Activated naive CD4-positive, alpha-beta T cell treated with anti-CD3 and anti-CD28 coated beads, Interleukin-2, amount 50 U/mL, for 24 hours (primary cell): ENCODE measurements at regions not wholly inside any gene's neighbourhood (a gene's known extent, or its start where the extent isn't known, plus 50 kb on each side); places are given as distances from the start of the nearest gene placed in this dataset.

Experiments
- H3K27ac Mint-ChIP-seq: one replicate; pipeline ENCODE4 v1.8.0; 2021; ENCODE audit warnings: mild to moderate bottlenecking, mixed read lengths
- H3K27me3 Mint-ChIP-seq: one replicate; pipeline ENCODE4 v1.8.0; 2021; ENCODE audit warnings: mixed read lengths
- H3K36me3 Mint-ChIP-seq: one replicate; pipeline ENCODE4 v1.8.0; 2021; ENCODE audit warnings: mixed read lengths
- H3K4me1 Mint-ChIP-seq: one replicate; pipeline ENCODE4 v1.8.0; 2021; ENCODE audit warnings: mixed read lengths
- H3K4me3 Mint-ChIP-seq: one replicate; pipeline ENCODE4 v1.8.0; 2021; ENCODE audit warnings: mild to moderate bottlenecking, mixed read lengths
- H3K9me3 Mint-ChIP-seq: one replicate; pipeline ENCODE4 v1.8.0; 2021; ENCODE audit warnings: mixed read lengths

- no peaks in the 10 kb centered on the region for H3K36me3 Mint-ChIP-seq
- H3K4me3 Mint-ChIP-seq, result no peak overlapping the region
- no peaks in the 10 kb centered on the region for H3K4me1 Mint-ChIP-seq
Observed at GRCh38 chr13:107291875-107292274, 723.9 kb upstream of the ARGLU1 start.

DNA sequence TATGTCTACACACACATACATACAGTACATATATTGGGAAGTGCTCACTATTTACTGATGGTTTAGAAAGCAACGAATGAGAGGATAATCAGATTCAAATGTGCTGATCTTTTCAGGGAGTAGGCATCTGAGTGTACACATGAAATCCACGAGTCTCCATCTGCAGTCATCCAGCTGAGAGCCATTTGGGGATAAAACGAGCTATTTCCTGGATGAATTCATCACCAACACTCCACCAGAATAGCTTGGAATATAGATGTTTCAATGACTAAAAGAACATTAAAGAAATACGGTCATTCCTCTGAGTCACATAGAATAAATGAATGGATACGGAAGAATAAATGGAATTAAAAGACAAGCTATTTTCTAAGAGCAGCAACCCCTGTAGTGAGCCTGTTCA, 721.6 kb upstream of the ARGLU1 start:
- H3K27ac Mint-ChIP-seq, result no peak overlapping the region
- H3K4me3 Mint-ChIP-seq, result no peak overlapping the region
- H3K9me3 Mint-ChIP-seq, result no peaks in the 10 kb centered on the region
- H3K27me3 Mint-ChIP-seq, result no peaks in the 10 kb centered on the region
- no peaks in the 10 kb centered on the region for H3K36me3 Mint-ChIP-seq
- H3K4me1 Mint-ChIP-seq, result no peaks in the 10 kb centered on the region

More at GRCh38 chr13:107291875-107292274, 723.9 kb upstream of the ARGLU1 start:
- Mint-ChIP-seq H3K27ac (no peak overlapping the region), H3K9me3 (no peaks in the 10 kb centered on the region), H3K27me3 (no peaks in the 10 kb centered on the region)

GRCh38 chr13:107284173-107284572, 716.2 kb upstream of the ARGLU1 start:
- H3K27ac Mint-ChIP-seq, result no peak overlapping the region

GRCh38 chr13:107277911-107278310, 710.0 kb upstream of the ARGLU1 start:
- H3K9me3 Mint-ChIP-seq, result no peaks in the 10 kb centered on the region

More at GRCh38 chr13:107284173-107284572, 716.2 kb upstream of the ARGLU1 start:
- Mint-ChIP-seq H3K27me3 (no peaks in the 10 kb centered on the region), H3K9me3 (no peaks in the 10 kb centered on the region), H3K4me1 (no peaks in the 10 kb centered on the region), H3K36me3 (no peaks in the 10 kb centered on the region), H3K4me3 (no peak overlapping the region)

GRCh38 chr13:107276936-107277335, 709.0 kb upstream of the ARGLU1 start:
- Mint-ChIP-seq H3K4me1 (no peaks in the 10 kb centered on the region), H3K27me3 (no peaks in the 10 kb centered on the region), H3K36me3 (no peaks in the 10 kb centered on the region), H3K9me3 (no peaks in the 10 kb centered on the region), H3K27ac (no peak overlapping the region), H3K4me3 (no peak overlapping the region)

More at GRCh38 chr13:107277911-107278310, 710.0 kb upstream of the ARGLU1 start:
- Mint-ChIP-seq H3K4me3 (no peak overlapping the region), H3K36me3 (no peaks in the 10 kb centered on the region), H3K27me3 (no peaks in the 10 kb centered on the region), H3K4me1 (no peaks in the 10 kb centered on the region), H3K27ac (no peak overlapping the region)

GRCh38 chr13:107275945-107276614, 708.1 kb upstream of the ARGLU1 start:
- no peaks in the 10 kb centered on the region for H3K9me3 Mint-ChIP-seq
- no peaks in the 10 kb centered on the region for H3K27me3 Mint-ChIP-seq
- H3K27ac Mint-ChIP-seq, result no peak overlapping the region
- no peak overlapping the region for H3K4me3 Mint-ChIP-seq
- H3K4me1 Mint-ChIP-seq, result no peaks in the 10 kb centered on the region
- no peaks in the 10 kb centered on the region for H3K36me3 Mint-ChIP-seq

- Mint-ChIP-seq H3K4me1 (no peaks in the 10 kb centered on the region), H3K4me3 (no peak overlapping the region), H3K36me3 (no peaks in the 10 kb centered on the region), H3K27me3 (no peaks in the 10 kb centered on the region), H3K27ac (no peak overlapping the region), H3K9me3 (no peaks in the 10 kb centered on the region)
Observed at GRCh38 chr13:107275312-107275711, 707.4 kb upstream of the ARGLU1 start.

GRCh38 chr13:107271227-107271626, 703.3 kb upstream of the ARGLU1 start:
- no peaks in the 10 kb centered on the region for H3K4me1 Mint-ChIP-seq
- H3K4me3 Mint-ChIP-seq, result no peak overlapping the region
- no peaks in the 10 kb centered on the region for H3K36me3 Mint-ChIP-seq
- no peaks in the 10 kb centered on the region for H3K27me3 Mint-ChIP-seq
- H3K9me3 Mint-ChIP-seq, result peaks cover 5% of the 10 kb centered on the region
- no peak overlapping the region for H3K27ac Mint-ChIP-seq

DNA sequence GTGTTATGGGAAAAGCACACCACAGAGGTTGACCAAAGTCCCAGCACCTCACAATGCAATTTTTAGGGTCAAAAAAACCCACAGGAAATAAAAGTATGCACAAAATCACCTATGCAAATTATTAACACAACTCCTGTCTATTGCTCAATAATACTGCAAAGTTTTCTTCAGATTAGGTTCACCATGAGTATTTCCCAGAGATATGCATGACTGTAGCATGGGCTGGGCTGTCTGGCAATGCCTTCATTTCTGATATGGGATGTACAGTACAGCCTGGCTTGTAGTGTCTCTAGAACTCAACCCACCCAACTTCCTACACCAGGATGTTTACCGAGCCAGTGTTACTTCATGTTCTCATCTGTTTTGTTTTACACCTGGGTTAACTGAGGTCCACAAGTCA, 698.7 kb upstream of the ARGLU1 start:
- Mint-ChIP-seq H3K27me3 (no peaks in the 10 kb centered on the region), H3K4me1 (no peaks in the 10 kb centered on the region), H3K36me3 (no peaks in the 10 kb centered on the region), H3K9me3 (peaks cover 5% of the 10 kb centered on the region), H3K4me3 (no peak overlapping the region), H3K27ac (no peak overlapping the region)

DNA sequence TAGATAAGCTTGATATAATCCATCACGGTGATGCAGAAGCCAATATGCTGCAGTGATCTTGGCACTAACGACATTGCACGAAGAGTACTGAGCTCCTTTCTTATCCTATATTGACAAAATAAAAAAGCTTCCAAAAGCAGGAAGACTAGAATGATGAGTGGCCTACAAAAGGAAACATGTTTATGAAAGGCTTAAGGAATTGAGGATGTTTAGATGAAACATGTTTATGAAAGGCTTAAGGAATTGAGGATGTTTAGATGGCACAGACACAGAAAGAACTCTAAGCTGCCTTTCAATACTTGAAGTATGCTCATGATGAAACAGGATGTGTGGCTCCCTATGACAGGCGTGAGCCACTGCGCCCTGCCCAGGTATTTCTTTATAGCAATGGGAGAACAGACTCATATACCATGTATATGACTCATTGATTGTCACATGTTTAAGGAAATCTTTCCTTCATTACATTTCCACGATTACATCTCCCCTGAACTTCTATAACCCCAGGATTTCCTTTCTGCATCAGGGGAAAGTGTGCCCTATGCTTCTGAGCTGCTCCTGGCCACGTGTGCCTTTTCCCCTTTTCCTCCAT, 690.8 kb upstream of the ARGLU1 start:
- no peaks in the 10 kb centered on the region for H3K9me3 Mint-ChIP-seq
- no peaks in the 10 kb centered on the region for H3K36me3 Mint-ChIP-seq
- no peaks in the 10 kb centered on the region for H3K27me3 Mint-ChIP-seq
- no peaks in the 10 kb centered on the region for H3K4me1 Mint-ChIP-seq
- H3K4me3 Mint-ChIP-seq, result no peak overlapping the region
- H3K27ac Mint-ChIP-seq, result no peak overlapping the region

DNA sequence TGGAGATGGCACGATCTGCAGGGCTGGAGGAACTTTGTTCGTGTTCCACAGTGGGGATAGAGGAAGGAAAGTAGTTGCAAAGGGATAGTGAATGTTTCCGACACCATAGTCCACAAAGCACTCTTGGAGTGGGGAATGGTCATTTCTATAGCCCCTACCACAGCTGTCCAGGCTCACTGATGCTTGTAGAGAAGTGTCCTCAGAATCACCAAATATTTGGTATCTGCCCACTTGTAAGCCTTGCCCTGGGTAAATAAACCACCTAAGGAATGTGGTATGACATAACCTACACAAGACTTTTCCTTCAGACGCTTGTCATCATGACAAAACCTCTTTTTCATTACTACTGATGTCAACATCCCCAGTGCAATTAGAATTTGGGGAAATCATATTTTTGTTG, 686.5 kb upstream of the ARGLU1 start:
- no peak overlapping the region for H3K4me3 Mint-ChIP-seq
- H3K4me1 Mint-ChIP-seq, result no peaks in the 10 kb centered on the region
- no peaks in the 10 kb centered on the region for H3K27me3 Mint-ChIP-seq

DNA sequence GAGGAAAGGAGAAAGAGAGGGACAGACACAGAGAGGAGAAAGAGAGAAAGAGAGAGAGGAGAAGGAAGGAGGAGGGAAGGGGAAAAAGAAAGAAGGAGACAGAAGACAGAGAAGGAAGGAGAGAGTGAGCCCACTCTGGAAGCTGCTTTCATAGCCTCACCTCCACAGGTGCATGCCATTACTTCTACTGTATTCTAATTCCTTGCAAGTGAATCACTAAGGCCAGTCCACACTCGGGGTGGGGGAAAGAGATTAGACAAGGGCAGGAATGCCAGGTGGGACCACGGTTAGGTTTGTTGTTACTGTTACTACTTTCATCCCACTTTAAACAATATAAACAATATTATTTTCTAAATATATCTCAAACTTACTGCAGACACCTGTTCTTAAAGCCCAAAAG, 684.5 kb upstream of the ARGLU1 start:
- Mint-ChIP-seq H3K4me1 (no peaks in the 10 kb centered on the region), H3K9me3 (no peaks in the 10 kb centered on the region), H3K36me3 (no peaks in the 10 kb centered on the region), H3K27ac (no peak overlapping the region), H3K4me3 (no peak overlapping the region), H3K27me3 (no peaks in the 10 kb centered on the region)

More for the DNA sequence above, 686.5 kb upstream of the ARGLU1 start:
- no peaks in the 10 kb centered on the region for H3K36me3 Mint-ChIP-seq
- no peak overlapping the region for H3K27ac Mint-ChIP-seq
- H3K9me3 Mint-ChIP-seq, result no peaks in the 10 kb centered on the region

DNA sequence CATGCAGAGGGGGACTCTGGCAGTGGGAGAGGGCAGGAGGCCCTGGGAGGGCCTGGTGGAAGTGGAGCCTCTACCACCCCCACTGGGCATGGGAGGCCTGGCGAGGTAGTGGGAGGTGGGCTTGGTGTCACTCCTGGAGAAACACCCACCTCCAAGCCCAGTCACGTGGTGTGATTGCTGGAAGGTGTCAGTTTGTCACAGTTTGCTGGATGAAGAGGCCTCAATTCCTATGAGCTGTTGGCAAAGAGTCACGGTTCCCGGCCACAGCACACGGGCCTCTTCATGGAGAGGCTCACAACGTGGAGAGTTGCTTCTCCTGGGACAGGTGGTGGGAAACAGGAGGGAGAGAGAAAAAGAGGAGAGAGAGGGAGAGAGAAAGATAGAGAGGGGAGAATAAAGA, 684.1 kb upstream of the ARGLU1 start:
- Mint-ChIP-seq H3K36me3 (no peaks in the 10 kb centered on the region), H3K4me1 (no peaks in the 10 kb centered on the region), H3K9me3 (no peaks in the 10 kb centered on the region), H3K27ac (no peak overlapping the region), H3K27me3 (no peaks in the 10 kb centered on the region), H3K4me3 (no peak overlapping the region)

DNA sequence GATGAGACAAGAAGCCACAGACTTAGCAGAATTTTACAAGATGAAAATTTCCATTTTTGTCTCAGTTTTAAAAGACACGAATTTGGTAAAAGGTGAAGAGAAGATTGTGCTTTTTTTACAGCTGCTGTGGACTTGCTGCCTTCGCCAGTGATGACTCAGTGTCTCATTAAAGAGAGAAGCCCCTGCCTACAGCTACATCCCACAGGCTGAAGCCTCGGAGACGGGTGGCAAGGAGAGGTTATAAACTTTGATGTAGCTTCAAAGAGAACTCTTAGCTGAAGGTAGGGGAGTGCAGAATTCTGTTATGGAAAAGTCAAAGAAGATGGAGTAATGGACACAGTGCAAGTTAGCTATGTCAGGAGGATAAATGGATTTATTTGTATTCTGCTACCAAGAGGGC, 683.4 kb upstream of the ARGLU1 start:
- no peaks in the 10 kb centered on the region for H3K27me3 Mint-ChIP-seq
- no peak overlapping the region for H3K27ac Mint-ChIP-seq
- no peaks in the 10 kb centered on the region for H3K36me3 Mint-ChIP-seq
- H3K4me1 Mint-ChIP-seq, result no peaks in the 10 kb centered on the region
- H3K9me3 Mint-ChIP-seq, result no peaks in the 10 kb centered on the region
- no peak overlapping the region for H3K4me3 Mint-ChIP-seq

DNA sequence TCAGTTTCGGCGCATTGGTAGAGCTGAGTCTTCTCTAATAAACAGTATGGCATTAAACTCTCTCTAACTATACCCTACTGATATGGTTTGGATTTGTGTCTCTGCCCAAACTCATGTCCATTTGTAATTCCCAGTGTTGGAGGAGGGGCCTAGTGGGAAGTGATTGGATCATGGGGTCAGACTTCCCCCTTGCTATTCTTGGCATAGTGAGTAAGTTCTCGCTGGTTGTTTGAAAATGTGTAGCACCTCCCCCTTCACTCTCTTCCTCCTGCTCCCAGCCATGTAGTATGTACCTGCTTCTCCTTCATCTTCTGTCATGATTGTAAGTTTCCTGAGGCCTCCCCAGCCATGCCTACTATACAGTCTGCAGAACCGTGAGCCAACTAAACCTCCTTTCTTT, 682.7 kb upstream of the ARGLU1 start:
- Mint-ChIP-seq H3K4me3 (no peak overlapping the region), H3K27me3 (no peaks in the 10 kb centered on the region), H3K9me3 (no peaks in the 10 kb centered on the region), H3K27ac (no peak overlapping the region), H3K36me3 (no peaks in the 10 kb centered on the region), H3K4me1 (no peaks in the 10 kb centered on the region)

- Mint-ChIP-seq H3K36me3 (no peaks in the 10 kb centered on the region), H3K4me3 (no peak overlapping the region), H3K27ac (no peak overlapping the region), H3K9me3 (no peaks in the 10 kb centered on the region), H3K4me1 (no peaks in the 10 kb centered on the region), H3K27me3 (no peaks in the 10 kb centered on the region)
Observed at GRCh38 chr13:107244241-107244640, 676.3 kb upstream of the ARGLU1 start.

- Mint-ChIP-seq H3K27me3 (peaks cover 1% of the 10 kb centered on the region), H3K4me1 (no peaks in the 10 kb centered on the region), H3K9me3 (peaks cover 7% of the 10 kb centered on the region), H3K36me3 (no peaks in the 10 kb centered on the region), H3K27ac (no peak overlapping the region), H3K4me3 (no peak overlapping the region)
Observed at GRCh38 chr13:107242138-107242537, 674.2 kb upstream of the ARGLU1 start.
